SU-DHL-6 (cell line): ENCODE measurements at regions not wholly inside any gene's neighbourhood (a gene's known extent, or its start where the extent isn't known, plus 50 kb on each side); places are given as distances from the start of the nearest gene placed in this dataset.

Experiments used
- H2AFZ ChIP-seq: fragments of 200-600 bp; sonication (generic); 2 replicates; pipeline ENCODE4 v1.6.1; 2014; ENCODE audit warnings: low read depth, mild to moderate bottlenecking, moderate library complexity, mixed read lengths, antibody characterized with exemption, low read length; ENCODE audit not compliant: severe bottlenecking
- H3F3A ChIP-seq: fragments of 200-600 bp; shearing (Covaris generic); 2 replicates; pipeline ENCODE4 v1.6.0; 2016; ENCODE audit warnings: antibody characterized with exemption, mild to moderate bottlenecking; ENCODE audit not compliant: insufficient read depth
- H3K27ac ChIP-seq: fragments of 200-600 bp; sonication (generic); 2 replicates; pipeline ENCODE4 v1.5.1; 2016; ENCODE audit warnings: low read depth, mild to moderate bottlenecking, low read length, moderate library complexity, mixed read lengths
- H3K27me3 ChIP-seq: fragments of 200-600 bp; sonication (generic), shearing (Covaris generic); 2 replicates; pipeline ENCODE4 v1.6.0; 2014; ENCODE audit warnings: mild to moderate bottlenecking, low read length
- H3K36me3 ChIP-seq: fragments of 200-600 bp; sonication (generic); 2 replicates; pipeline ENCODE4 v1.6.1; 2014; ENCODE audit warnings: mild to moderate bottlenecking, low read length, mixed read lengths
- H3K4me2 ChIP-seq: fragments of 300-600, 200-600 bp; shearing (Covaris generic), sonication (generic); 2 replicates; pipeline ENCODE4 v1.6.0; 2014; ENCODE audit warnings: low read length, low read depth, mild to moderate bottlenecking; ENCODE audit not compliant: poor library complexity, severe bottlenecking
- H3K4me3 ChIP-seq: fragments of 200-600 bp; sonication (generic); 2 replicates; pipeline ENCODE4 v1.5.1; 2014; ENCODE audit warnings: antibody characterized with exemption, low read length, mild to moderate bottlenecking, mixed read lengths; ENCODE audit not compliant: insufficient read depth, poor library complexity, severe bottlenecking
- H3K79me2 ChIP-seq: fragments of 200-600 bp; sonication (generic); 2 replicates; pipeline ENCODE4 v1.6.1; 2014; ENCODE audit warnings: mild to moderate bottlenecking, low read length, moderate library complexity; ENCODE audit not compliant: insufficient read depth
- H3K9ac ChIP-seq: fragments of 200-600 bp; sonication (generic); 2 replicates; pipeline ENCODE4 v1.7.0; 2014; ENCODE audit warnings: mild to moderate bottlenecking, low read length
- H3K9me2 ChIP-seq: fragments of 200-600 bp; sonication (generic); replicated peaks from 2 replicates; pipeline ENCODE4 v1.6.1; 2014; ENCODE audit warnings: low read length; ENCODE audit not compliant: insufficient read depth
- H3K9me3 ChIP-seq: fragments of 200-600 bp; sonication (generic); 2 replicates; pipeline ENCODE4 v1.6.1; 2014; ENCODE audit warnings: low read length, mixed read lengths; ENCODE audit not compliant: insufficient read depth
- H4K20me1 ChIP-seq: fragments of 200-600 bp; sonication (generic); 2 replicates; pipeline ENCODE4 v1.6.1; 2014; ENCODE audit warnings: low read depth, mild to moderate bottlenecking, antibody characterized with exemption, low read length, moderate library complexity, mixed read lengths
- CTCF ChIP-seq: fragments of 200-600 bp; sonication (generic); IDR thresholded peaks from one replicate; pipeline ENCODE4 v1.5.1; 2017; ENCODE audit warnings: antibody characterized with exemption, mild to moderate bottlenecking, low read length, moderate library complexity; ENCODE audit not compliant: insufficient read depth, poor library complexity, severe bottlenecking
- EZH2phosphoT487 ChIP-seq: fragments of 200-600 bp; sonication (generic), shearing (Covaris generic); conservative IDR thresholded peaks from 2 replicates; pipeline ENCODE4 v1.6.1; 2018; ENCODE audit warnings: mild to moderate bottlenecking, antibody characterized with exemption, low read length, moderate library complexity, mixed read lengths

GRCh38 chr7:110587294-110587693 lies 503.6 kb upstream of the LRRN3 start:
- no peaks in the 10 kb centered on the region for H4K20me1 ChIP-seq
- no peak overlapping the region for H2AFZ ChIP-seq
- H3K27me3 ChIP-seq, result no peaks in the 10 kb centered on the region
- no peaks in the 10 kb centered on the region for H3K36me3 ChIP-seq
- no peak overlapping the region for H3K9ac ChIP-seq
- TF ChIP-seq EZH2phosphoT487, result no peak
- TF ChIP-seq CTCF, result no peak
- no peaks in the 10 kb centered on the region for H3K79me2 ChIP-seq
- no peak overlapping the region for H3K27ac ChIP-seq
- no peaks in the 10 kb centered on the region for H3K9me3 ChIP-seq
- no peak overlapping the region for H3K4me3 ChIP-seq
- no peaks in the 10 kb centered on the region for H3F3A ChIP-seq
- no peaks in the 10 kb centered on the region for H3K9me2 ChIP-seq
- no peak overlapping the region for H3K4me2 ChIP-seq

GRCh38 chr7:110590415-110590814 lies 500.5 kb upstream of the LRRN3 start:
- H4K20me1 ChIP-seq, result no peaks in the 10 kb centered on the region
- H3K9me2 ChIP-seq, result no peaks in the 10 kb centered on the region
- H3K9me3 ChIP-seq, result no peaks in the 10 kb centered on the region
- H3F3A ChIP-seq, result no peaks in the 10 kb centered on the region
- no peak overlapping the region for H3K4me3 ChIP-seq
- no peak overlapping the region for H3K4me2 ChIP-seq
- no peak overlapping the region for H3K9ac ChIP-seq
- no peaks in the 10 kb centered on the region for H3K27me3 ChIP-seq
- H3K36me3 ChIP-seq, result no peaks in the 10 kb centered on the region
- TF ChIP-seq EZH2phosphoT487 (no peak), CTCF (no peak)
- no peaks in the 10 kb centered on the region for H3K79me2 ChIP-seq
- H2AFZ ChIP-seq, result no peak overlapping the region
- no peak overlapping the region for H3K27ac ChIP-seq

DNA sequence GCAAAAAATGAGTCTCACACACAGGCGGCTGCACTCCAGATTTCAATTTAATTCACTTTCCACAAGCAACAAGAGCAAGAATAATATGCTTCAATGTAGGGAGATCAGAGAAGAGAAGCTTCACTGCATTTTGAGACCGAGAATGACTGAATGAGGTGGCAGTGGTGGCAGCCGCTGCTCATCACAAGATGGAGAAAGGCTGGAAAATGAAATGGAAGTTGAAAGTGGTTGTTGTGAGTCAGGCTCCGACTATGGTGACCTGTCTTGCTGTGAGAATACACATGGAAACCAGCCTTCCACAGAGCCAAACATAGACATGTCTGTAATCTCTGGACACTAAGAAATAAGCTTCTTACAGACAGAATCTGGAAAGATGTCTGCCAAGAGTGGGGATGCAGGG lies 499.6 kb upstream of the LRRN3 start:
- Histone ChIP-seq H3F3A (no peaks in the 10 kb centered on the region), H3K4me2 (no peak overlapping the region), H3K36me3 (no peaks in the 10 kb centered on the region), H3K9ac (no peak overlapping the region), H3K79me2 (no peaks in the 10 kb centered on the region), H2AFZ (no peak overlapping the region), H3K9me3 (no peaks in the 10 kb centered on the region), H4K20me1 (no peaks in the 10 kb centered on the region), H3K27me3 (no peaks in the 10 kb centered on the region), H3K4me3 (no peak overlapping the region), H3K27ac (no peak overlapping the region), H3K9me2 (no peaks in the 10 kb centered on the region)
- no peak for TF ChIP-seq EZH2phosphoT487
- no peak for TF ChIP-seq CTCF

DNA sequence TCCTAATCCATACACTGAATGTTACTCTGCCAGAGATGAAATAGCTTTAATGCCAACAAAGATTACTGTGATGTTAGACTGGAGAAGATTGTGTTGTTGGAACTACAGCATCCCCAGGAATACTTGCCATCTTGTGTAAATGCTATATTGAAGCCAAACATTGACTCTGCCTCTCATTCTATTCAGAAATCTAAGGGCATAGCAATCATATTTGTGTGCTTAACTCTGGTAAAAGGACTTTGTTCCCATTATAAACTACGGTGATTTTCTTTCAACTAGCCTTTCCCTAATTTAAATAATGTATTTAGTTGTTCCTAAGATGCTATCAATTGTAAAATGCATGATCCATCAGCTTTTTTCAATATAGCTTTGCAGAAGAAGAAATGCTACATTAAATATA lies 498.4 kb upstream of the LRRN3 start:
- Histone ChIP-seq H3K4me3 (no peak overlapping the region), H3K9me3 (no peaks in the 10 kb centered on the region), H3K27ac (no peak overlapping the region), H3K9ac (no peak overlapping the region), H3K4me2 (no peak overlapping the region), H3K79me2 (no peaks in the 10 kb centered on the region), H4K20me1 (no peaks in the 10 kb centered on the region), H3F3A (no peaks in the 10 kb centered on the region), H2AFZ (no peak overlapping the region), H3K36me3 (no peaks in the 10 kb centered on the region), H3K27me3 (no peaks in the 10 kb centered on the region), H3K9me2 (no peaks in the 10 kb centered on the region)
- no peak for TF ChIP-seq CTCF
- no peak for TF ChIP-seq EZH2phosphoT487
